SK-N-SH (cell line): ENCODE measurements at regions not wholly inside any gene's neighbourhood (a gene's known extent, or its start where the extent isn't known, plus 50 kb on each side); places are given as distances from the start of the nearest gene placed in this dataset.

ENCODE experiments used
- CTCF ChIA-PET: fragments of 300-600, 350-600 bp; formaldehyde crosslinking; extraction: SDS; loops from one replicate; lab custom pipeline; 2021; lab: Yijun Ruan, JAX
- POLR2A ChIA-PET: fragments of 350-600 bp; sonication (Branson Sonifier 250); formaldehyde crosslinking; extraction: SDS; loops from one replicate; lab custom pipeline; 2020; ENCODE audit warnings: antibody characterized with exemption, inconsistent platforms; lab: Yijun Ruan, JAX
- DNase-seq: peaks from one replicate; pipeline ENCODE4 v3.0.0; 2012
- H2AFZ ChIP-seq: fragments of 200-600 bp; sonication (generic); 2 replicates; pipeline ENCODE4 v1.8.1; 2016; ENCODE audit warnings: antibody characterized with exemption, mild to moderate bottlenecking, low read depth
- H3F3A ChIP-seq: fragments of 200-600 bp; sonication (generic); replicated peaks from 2 replicates; pipeline ENCODE3; 2016; ENCODE audit warnings: antibody characterized with exemption, mild to moderate bottlenecking; ENCODE audit not compliant: insufficient read depth
- H3K27ac ChIP-seq, 2 experiments: fragments of 200-500 bp in 1 of 2; fragments of 200-600 bp in 1 of 2; sonication (Bioruptor generic) in 1 of 2; sonication (generic), shearing (Covaris generic) in 1 of 2; 2 replicates each; pipeline versions ENCODE4 v1.5.1 to v1.6.1; 2014 to 2016; ENCODE audit warnings: low read depth in 2 of 2, inconsistent platforms in 1 of 2, low read length in 1 of 2, mild to moderate bottlenecking in 1 of 2, mixed read lengths in 1 of 2
- H3K27me3 ChIP-seq: fragments of 200-600 bp; sonication (generic), shearing (Covaris generic); 2 replicates; pipeline ENCODE4 v1.6.1; 2016; ENCODE audit warnings: mixed run types; ENCODE audit not compliant: insufficient read depth
- H3K36me3 ChIP-seq, 2 experiments: fragments of 200-500 bp in 1 of 2; fragments of 200-600 bp in 1 of 2; sonication (Bioruptor generic) in 1 of 2; sonication (generic) in 1 of 2; replicated peaks in 1 of 2; 2 replicates each; pipeline versions ENCODE3 to v1.5.1; 2014 to 2016; ENCODE audit warnings: low read length in 1 of 2, mild to moderate bottlenecking in 1 of 2; ENCODE audit not compliant: insufficient read depth in 2 of 2, control insufficient read depth in 1 of 2
- H3K4me1 ChIP-seq, 2 experiments: fragments of 200-500 bp in 1 of 2; fragments of 200-600 bp in 1 of 2; sonication (Bioruptor generic) in 1 of 2; sonication (generic), shearing (Covaris generic) in 1 of 2; 2 replicates each; pipeline versions ENCODE4 v1.5.1 to v1.6.1; 2014 to 2016; ENCODE audit warnings: low read depth in 1 of 2, low read length in 1 of 2, mixed run types in 1 of 2; ENCODE audit not compliant: insufficient read depth in 2 of 2, control insufficient read depth in 1 of 2
- H3K4me2 ChIP-seq: fragments of 200-600 bp; sonication (generic), shearing (Covaris generic); 2 replicates; pipeline ENCODE4 v1.6.1; 2017; ENCODE audit warnings: mixed run types
- H3K4me3 ChIP-seq, 2 experiments: fragments of 200-500 bp in 1 of 2; fragments of 200-600 bp in 1 of 2; sonication (Bioruptor generic) in 1 of 2; sonication (generic), shearing (Covaris generic) in 1 of 2; 2 replicates each; pipeline versions ENCODE4 v1.5.1 to v1.8.1; 2014 to 2016; ENCODE audit warnings: low read depth in 2 of 2, inconsistent platforms in 1 of 2, low read length in 1 of 2, mild to moderate bottlenecking in 1 of 2, mixed read lengths in 1 of 2, moderate library complexity in 1 of 2
- H3K79me2 ChIP-seq: fragments of 200-600 bp; sonication (generic); 2 replicates; pipeline ENCODE4 v1.8.1; 2017; ENCODE audit warnings: mild to moderate bottlenecking; ENCODE audit not compliant: insufficient read depth
- H3K9ac ChIP-seq: fragments of 200-600 bp; sonication (generic); 2 replicates; pipeline ENCODE4 v1.6.1; 2017; ENCODE audit warnings: mixed run types
- H3K9me2 ChIP-seq: fragments of 200-600 bp; sonication (generic); 2 replicates; pipeline ENCODE4 v1.6.1; 2017; ENCODE audit warnings: mixed run types
- H3K9me3 ChIP-seq: fragments of 200-600 bp; sonication (generic); 2 replicates; pipeline ENCODE4 v1.6.1; 2017; ENCODE audit warnings: mixed run types, mild to moderate bottlenecking, moderate library complexity
- H4K20me1 ChIP-seq: fragments of 200-600 bp; sonication (generic); 2 replicates; pipeline ENCODE4 v1.6.1; 2017; ENCODE audit warnings: mild to moderate bottlenecking, mixed run types; ENCODE audit not compliant: insufficient read depth
- CHD2 ChIP-seq: fragments of 150-350 bp; IDR thresholded peaks from 2 replicates; pipeline ENCODE4 v1.6.1; 2018; ENCODE audit warnings: low read length; ENCODE audit not compliant: partially characterized antibody
- ELF1 ChIP-seq: IDR thresholded peaks from 2 replicates; pipeline ENCODE4 v1.4.0; 2012
- EP300 ChIP-seq, 2 experiments: IDR thresholded peaks; 2 replicates each; pipeline versions ENCODE4 v1.4.0 to v1.6.1; 2012; ENCODE audit warnings: borderline replicate concordance in 1 of 2, low read depth in 1 of 2, low read length in 1 of 2
- EZH2phosphoT487 ChIP-seq: fragments of 200-600 bp; sonication (generic); IDR thresholded peaks from 2 replicates; pipeline ENCODE4 v1.6.1; 2017; ENCODE audit warnings: low read depth, mixed run types, mild to moderate bottlenecking, antibody characterized with exemption, moderate library complexity, borderline replicate concordance
- FOSL2 ChIP-seq: IDR thresholded peaks from 2 replicates; pipeline ENCODE4 v1.4.0; 2012; ENCODE audit warnings: low read depth, mild to moderate bottlenecking, moderate library complexity, borderline replicate concordance
- FOXJ3 ChIP-seq: sonication (generic); formaldehyde crosslinking; IDR thresholded peaks from 2 replicates; pipeline ENCODE4 v1.5.1; 2020; ENCODE audit warnings: mild to moderate bottlenecking, missing genetic modification reagents
- GABPA ChIP-seq: IDR thresholded peaks from 2 replicates; pipeline ENCODE4 v1.4.0; 2012; ENCODE audit warnings: low read depth, mild to moderate bottlenecking
- GATA2 ChIP-seq: sonication (generic); formaldehyde crosslinking; IDR thresholded peaks from 2 replicates; pipeline ENCODE4 v1.5.0; 2020; ENCODE audit warnings: mild to moderate bottlenecking, missing genetic modification reagents
- JUND ChIP-seq: IDR thresholded peaks from 2 replicates; pipeline ENCODE4 v1.4.0; 2012
- MEF2A ChIP-seq: IDR thresholded peaks from 2 replicates; pipeline ENCODE4 v1.4.0; 2012; ENCODE audit warnings: low read depth, borderline replicate concordance
- MXI1 ChIP-seq: IDR thresholded peaks from 2 replicates; pipeline ENCODE4 v1.6.1; 2012; ENCODE audit warnings: mild to moderate bottlenecking, low read depth, low read length, improper control_type of control experiment
- RAD21 ChIP-seq: IDR thresholded peaks from 2 replicates; pipeline ENCODE4 v1.6.1; 2012; ENCODE audit warnings: mild to moderate bottlenecking, low read length
- RCOR1 ChIP-seq: fragments of 150-350 bp; IDR thresholded peaks from 2 replicates; pipeline ENCODE4 v1.6.1; 2017; ENCODE audit warnings: antibody characterized with exemption, low read length
- RXRA ChIP-seq: IDR thresholded peaks from 2 replicates; pipeline ENCODE4 v1.4.0; 2012; ENCODE audit warnings: low read depth, mild to moderate bottlenecking, borderline replicate concordance
- TCF12 ChIP-seq: IDR thresholded peaks from 2 replicates; pipeline ENCODE4 v1.4.0; 2012
- TEAD4 ChIP-seq: IDR thresholded peaks from 2 replicates; pipeline ENCODE4 v1.4.0; 2012; ENCODE audit warnings: mild to moderate bottlenecking, borderline replicate concordance; ENCODE audit not compliant: insufficient read depth
- WGBS: methylation state at CpG from one replicate; pipeline ENCODE4 v1.1.6; 2017; ENCODE audit warnings: low lambda C conversion rate; 5-methylcytosine and 5-hydroxymethylcytosine counted together
- TF ChIP-seq, protein P1 (sequence below): fragments of 150-350 bp; IDR thresholded peaks from 2 replicates; pipeline ENCODE4 v1.6.1; 2017; ENCODE audit warnings: antibody characterized with exemption, low read length, low read depth, borderline replicate concordance
- TF ChIP-seq, protein P2 (sequence below): IDR thresholded peaks from 2 replicates; pipeline ENCODE4; 2012
- TF ChIP-seq, protein P3 (sequence below): IDR thresholded peaks from 2 replicates; pipeline ENCODE4 v1.4.0; 2012; ENCODE audit warnings: low read depth, borderline replicate concordance

DNA sequence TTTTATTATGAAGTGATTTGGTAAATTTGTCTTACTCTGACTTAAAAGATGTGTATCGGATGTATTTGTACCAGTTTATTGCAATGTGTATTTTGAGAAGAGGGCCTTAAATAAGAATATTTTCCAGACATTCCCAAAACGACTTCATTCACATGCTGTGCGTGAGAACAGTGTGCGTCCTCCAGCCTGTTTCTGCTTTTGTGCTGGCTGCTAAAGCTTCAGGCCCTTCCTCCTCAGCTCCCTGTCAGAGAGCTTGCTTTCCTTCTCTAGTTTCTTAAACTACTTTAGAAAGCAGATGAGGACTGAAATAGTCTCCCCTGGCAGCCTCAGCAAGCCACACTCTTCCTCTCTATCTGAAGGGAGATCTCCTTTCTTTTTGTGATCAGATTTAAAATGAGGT lies 157.8 kb downstream of the SAMD5 start (continued):
- TF ChIP-seq, protein P1, sequence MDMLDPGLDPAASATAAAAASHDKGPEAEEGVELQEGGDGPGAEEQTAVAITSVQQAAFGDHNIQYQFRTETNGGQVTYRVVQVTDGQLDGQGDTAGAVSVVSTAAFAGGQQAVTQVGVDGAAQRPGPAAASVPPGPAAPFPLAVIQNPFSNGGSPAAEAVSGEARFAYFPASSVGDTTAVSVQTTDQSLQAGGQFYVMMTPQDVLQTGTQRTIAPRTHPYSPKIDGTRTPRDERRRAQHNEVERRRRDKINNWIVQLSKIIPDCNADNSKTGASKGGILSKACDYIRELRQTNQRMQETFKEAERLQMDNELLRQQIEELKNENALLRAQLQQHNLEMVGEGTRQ = no peak
- TF ChIP-seq, protein P2, sequence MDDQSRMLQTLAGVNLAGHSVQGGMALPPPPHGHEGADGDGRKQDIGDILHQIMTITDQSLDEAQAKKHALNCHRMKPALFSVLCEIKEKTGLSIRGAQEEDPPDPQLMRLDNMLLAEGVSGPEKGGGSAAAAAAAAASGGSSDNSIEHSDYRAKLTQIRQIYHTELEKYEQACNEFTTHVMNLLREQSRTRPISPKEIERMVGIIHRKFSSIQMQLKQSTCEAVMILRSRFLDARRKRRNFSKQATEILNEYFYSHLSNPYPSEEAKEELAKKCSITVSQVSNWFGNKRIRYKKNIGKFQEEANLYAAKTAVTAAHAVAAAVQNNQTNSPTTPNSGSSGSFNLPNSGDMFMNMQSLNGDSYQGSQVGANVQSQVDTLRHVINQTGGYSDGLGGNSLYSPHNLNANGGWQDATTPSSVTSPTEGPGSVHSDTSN = no peak
- TF ChIP-seq ELF1 = no peak
- TF ChIP-seq TCF12 = no peak
- no peak for TF ChIP-seq TEAD4
- no peak for TF ChIP-seq GATA2
- TF ChIP-seq EZH2phosphoT487 = no peak
- no peak for TF ChIP-seq MXI1
- TF ChIP-seq, protein P3, sequence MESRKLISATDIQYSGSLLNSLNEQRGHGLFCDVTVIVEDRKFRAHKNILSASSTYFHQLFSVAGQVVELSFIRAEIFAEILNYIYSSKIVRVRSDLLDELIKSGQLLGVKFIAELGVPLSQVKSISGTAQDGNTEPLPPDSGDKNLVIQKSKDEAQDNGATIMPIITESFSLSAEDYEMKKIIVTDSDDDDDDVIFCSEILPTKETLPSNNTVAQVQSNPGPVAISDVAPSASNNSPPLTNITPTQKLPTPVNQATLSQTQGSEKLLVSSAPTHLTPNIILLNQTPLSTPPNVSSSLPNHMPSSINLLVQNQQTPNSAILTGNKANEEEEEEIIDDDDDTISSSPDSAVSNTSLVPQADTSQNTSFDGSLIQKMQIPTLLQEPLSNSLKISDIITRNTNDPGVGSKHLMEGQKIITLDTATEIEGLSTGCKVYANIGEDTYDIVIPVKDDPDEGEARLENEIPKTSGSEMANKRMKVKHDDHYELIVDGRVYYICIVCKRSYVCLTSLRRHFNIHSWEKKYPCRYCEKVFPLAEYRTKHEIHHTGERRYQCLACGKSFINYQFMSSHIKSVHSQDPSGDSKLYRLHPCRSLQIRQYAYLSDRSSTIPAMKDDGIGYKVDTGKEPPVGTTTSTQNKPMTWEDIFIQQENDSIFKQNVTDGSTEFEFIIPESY = no peak

DNA sequence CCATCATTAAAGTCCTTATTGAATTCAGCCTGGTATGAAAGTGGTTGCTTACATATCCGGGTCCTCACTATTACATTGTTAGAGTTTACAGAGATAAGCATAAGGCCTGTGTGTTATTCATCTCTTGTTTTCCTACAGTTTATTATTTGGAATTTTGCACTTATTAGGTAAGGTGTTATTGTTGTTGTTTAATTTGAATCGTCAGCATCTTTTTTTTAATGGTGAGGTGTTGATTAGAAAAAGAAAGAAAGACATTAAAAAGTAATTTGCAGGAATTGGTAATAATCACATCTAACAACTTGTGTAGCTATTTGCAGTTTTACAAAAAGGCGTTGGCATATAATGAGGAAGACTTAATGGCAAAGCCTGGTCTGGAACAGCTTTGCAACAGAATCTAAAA lies 158.6 kb downstream of the SAMD5 start:
- H3K4me3 ChIP-seq = no peak overlapping the region
- no peaks in the 10 kb centered on the region for H3K4me1 ChIP-seq
- H3K27me3 ChIP-seq = no peaks in the 10 kb centered on the region
- ChIA-PET CTCF (no interaction called here), POLR2A (no interaction called here)
- no peak overlapping the region for H3K9ac ChIP-seq
- no peaks in the 10 kb centered on the region for H3K9me3 ChIP-seq
- no peak overlapping the region for H3K27ac ChIP-seq
- no peaks in the 10 kb centered on the region for H3K79me2 ChIP-seq
- H3K9me2 ChIP-seq = no peaks in the 10 kb centered on the region
- WGBS = 5% methylated on average over 3 of the region's 3 CpGs
- no peaks in the 10 kb centered on the region for H3F3A ChIP-seq
- H4K20me1 ChIP-seq = no peaks in the 10 kb centered on the region
- TF ChIP-seq TCF12 = no peak
- TF ChIP-seq FOXJ3 = no peak
- TF ChIP-seq MEF2A = no peak
- no peak for TF ChIP-seq RXRA
- no peak for TF ChIP-seq RCOR1
- TF ChIP-seq, protein P1 = no peak
- no peak for TF ChIP-seq ELF1
- TF ChIP-seq GABPA = no peak
- TF ChIP-seq CHD2 = no peak
- no peak for TF ChIP-seq RAD21
- no peak for TF ChIP-seq FOSL2
- TF ChIP-seq EP300 (IDR thresholded peaks at IDR 0.05; ENCODE audit: borderline replicate concordance in 1 of 2, low read depth in 1 of 2, low read length in 1 of 2) = no peak
- no peak for TF ChIP-seq JUND
- no peaks in the 10 kb centered on the region for H3K36me3 ChIP-seq
- no peak overlapping the region for H3K4me2 ChIP-seq
- DNase-seq = no peak
- no peak overlapping the region for H2AFZ ChIP-seq
